HG03097 (cell line): ENCODE measurements at regions not wholly inside any gene's neighbourhood (a gene's known extent, or its start where the extent isn't known, plus 50 kb on each side); places are given as distances from the start of the nearest gene placed in this dataset.
"Not testable (repeated sequence)": the region's sequence is repeated elsewhere in the genome, so short reads cannot be mapped to it uniquely, and the experiment has no call there.

ENCODE experiments used
- ATAC-seq: cut with Tn5 transposase; IDR thresholded peaks from one replicate; pipeline ENCODE4 v1.9.1; 2021; ENCODE audit not compliant: unreplicated experiment, low FRiP score

GRCh38 chr6:103720393-103720792, 1139.3 kb downstream of the HACE1 start:
- no peak for ATAC-seq

GRCh38 chr6:103719545-103719944, 1140.2 kb downstream of the HACE1 start:
- ATAC-seq: no peak

GRCh38 chr6:103715269-103715668, 1144.5 kb downstream of the HACE1 start:
- ATAC-seq: no peak

GRCh38 chr6:103709236-103709635, 1150.5 kb downstream of the HACE1 start:
- ATAC-seq: not testable (repeated sequence)

GRCh38 chr6:103707596-103708325, 1152.0 kb downstream of the HACE1 start:
- ATAC-seq: no peak

- ATAC-seq: no peak
Measured at GRCh38 chr6:103699769-103700168, 1160.0 kb downstream of the HACE1 start.

GRCh38 chr6:103687430-103687829, 1172.3 kb downstream of the HACE1 start:
- no peak for ATAC-seq

GRCh38 chr6:103680116-103680515, 1179.6 kb downstream of the HACE1 start:
- ATAC-seq: no peak

GRCh38 chr6:103677290-103677689, 1182.4 kb downstream of the HACE1 start:
- ATAC-seq: no peak

GRCh38 chr6:103675807-103676406, 1183.8 kb downstream of the HACE1 start:
- ATAC-seq: no peak

GRCh38 chr6:103674790-103675189, 1184.9 kb downstream of the HACE1 start:
- ATAC-seq: no peak

GRCh38 chr6:103672169-103672568, 1187.5 kb downstream of the HACE1 start:
- ATAC-seq: no peak

GRCh38 chr6:103629613-103630012, 1230.1 kb downstream of the HACE1 start:
- no peak for ATAC-seq

- no peak for ATAC-seq
Measured at GRCh38 chr6:103617642-103618041, 1242.1 kb downstream of the HACE1 start.

GRCh38 chr6:103587722-103588121, 1272.0 kb downstream of the HACE1 start:
- ATAC-seq: no peak

GRCh38 chr6:103578115-103578514, 1281.6 kb downstream of the HACE1 start:
- no peak for ATAC-seq

- ATAC-seq: no peak
Measured at GRCh38 chr6:103570431-103570830, 1289.3 kb downstream of the HACE1 start.

GRCh38 chr6:103554911-103555310, 1304.8 kb downstream of the HACE1 start:
- ATAC-seq: no peak

GRCh38 chr6:103538381-103538780, 1321.3 kb downstream of the HACE1 start:
- ATAC-seq: no peak

GRCh38 chr6:103534814-103535213, 1324.9 kb downstream of the HACE1 start:
- no peak for ATAC-seq

GRCh38 chr6:103534095-103534494, 1325.6 kb downstream of the HACE1 start:
- no peak for ATAC-seq

GRCh38 chr6:103522045-103522444, 1337.7 kb downstream of the HACE1 start:
- no peak for ATAC-seq
